ENCODE measurements at regions not wholly inside any gene's neighbourhood (a gene's known extent, or its start where the extent isn't known, plus 50 kb on each side); places are given as distances from the start of the nearest gene placed in this dataset.

DNA sequence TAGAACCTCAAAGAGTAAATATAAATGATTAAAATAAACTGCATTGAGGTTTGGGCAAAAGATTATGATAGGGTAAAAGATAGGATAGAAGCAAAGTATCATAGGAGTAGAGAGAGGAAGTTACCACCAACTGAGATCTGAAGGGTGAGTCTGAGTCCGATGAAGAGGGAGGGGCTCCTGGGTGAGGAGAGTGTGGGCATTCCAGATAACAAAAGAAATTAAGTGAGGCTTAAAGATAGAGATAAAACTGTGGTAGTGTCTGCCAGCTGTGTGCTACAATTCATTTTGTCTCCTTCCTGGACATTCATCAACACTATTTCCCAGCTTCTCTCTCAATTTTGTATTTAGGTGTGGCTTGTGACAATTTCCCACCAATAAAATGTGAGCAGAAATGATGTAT lies 343.0 kb upstream of the PLSCR5 start:
- TF ChIP-seq NR2C2 (IDR thresholded peaks at IDR 0.05; ENCODE audit: borderline replicate concordance, control insufficient read depth, insufficient read length, low read depth) (no peak), RAD21 (IDR thresholded peaks at IDR 0.05; ENCODE audit: insufficient read depth, low read depth, low read length) (no peak), SREBF2 (IDR thresholded peaks at IDR 0.05; ENCODE audit: low read length) (no peak), POLR2A (IDR thresholded peaks at IDR 0.05; ENCODE audit: low read depth, low read length) (no peak), EP300 (IDR thresholded peaks at IDR 0.05; ENCODE audit: borderline replicate concordance in 1 of 2, control insufficient read depth in 1 of 2, low read depth in 2 of 2, low read length in 2 of 2) (no peak), TCF12 (IDR thresholded peaks at IDR 0.05; ENCODE audit: low read depth, low read length) (no peak), TARDBP (IDR thresholded peaks at IDR 0.05; ENCODE audit: borderline replicate concordance) (no peak), MTA2 (IDR thresholded peaks at IDR 0.05; ENCODE audit: low read depth) (no peak), RBBP5 (conservative IDR thresholded peaks at IDR 0.05) (no peak)
- TF ChIP-seq, protein P1, sequence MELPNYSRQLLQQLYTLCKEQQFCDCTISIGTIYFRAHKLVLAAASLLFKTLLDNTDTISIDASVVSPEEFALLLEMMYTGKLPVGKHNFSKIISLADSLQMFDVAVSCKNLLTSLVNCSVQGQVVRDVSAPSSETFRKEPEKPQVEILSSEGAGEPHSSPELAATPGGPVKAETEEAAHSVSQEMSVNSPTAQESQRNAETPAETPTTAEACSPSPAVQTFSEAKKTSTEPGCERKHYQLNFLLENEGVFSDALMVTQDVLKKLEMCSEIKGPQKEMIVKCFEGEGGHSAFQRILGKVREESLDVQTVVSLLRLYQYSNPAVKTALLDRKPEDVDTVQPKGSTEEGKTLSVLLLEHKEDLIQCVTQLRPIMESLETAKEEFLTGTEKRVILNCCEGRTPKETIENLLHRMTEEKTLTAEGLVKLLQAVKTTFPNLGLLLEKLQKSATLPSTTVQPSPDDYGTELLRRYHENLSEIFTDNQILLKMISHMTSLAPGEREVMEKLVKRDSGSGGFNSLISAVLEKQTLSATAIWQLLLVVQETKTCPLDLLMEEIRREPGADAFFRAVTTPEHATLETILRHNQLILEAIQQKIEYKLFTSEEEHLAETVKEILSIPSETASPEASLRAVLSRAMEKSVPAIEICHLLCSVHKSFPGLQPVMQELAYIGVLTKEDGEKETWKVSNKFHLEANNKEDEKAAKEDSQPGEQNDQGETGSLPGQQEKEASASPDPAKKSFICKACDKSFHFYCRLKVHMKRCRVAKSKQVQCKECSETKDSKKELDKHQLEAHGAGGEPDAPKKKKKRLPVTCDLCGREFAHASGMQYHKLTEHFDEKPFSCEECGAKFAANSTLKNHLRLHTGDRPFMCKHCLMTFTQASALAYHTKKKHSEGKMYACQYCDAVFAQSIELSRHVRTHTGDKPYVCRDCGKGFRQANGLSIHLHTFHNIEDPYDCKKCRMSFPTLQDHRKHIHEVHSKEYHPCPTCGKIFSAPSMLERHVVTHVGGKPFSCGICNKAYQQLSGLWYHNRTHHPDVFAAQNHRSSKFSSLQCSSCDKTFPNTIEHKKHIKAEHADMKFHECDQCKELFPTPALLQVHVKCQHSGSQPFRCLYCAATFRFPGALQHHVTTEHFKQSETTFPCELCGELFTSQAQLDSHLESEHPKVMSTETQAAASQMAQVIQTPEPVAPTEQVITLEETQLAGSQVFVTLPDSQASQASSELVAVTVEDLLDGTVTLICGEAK (IDR thresholded peaks at IDR 0.05; ENCODE audit: borderline replicate concordance) = no peak
